Panc1 (cell line): ENCODE measurements at regions not wholly inside any gene's neighbourhood (a gene's known extent, or its start where the extent isn't known, plus 50 kb on each side); places are given as distances from the start of the nearest gene placed in this dataset.

Experiments used
- ATAC-seq: fragments of 200-7000 bp; cut with Tn5 transposase; 2 replicates; pipeline ENCODE4 v1.9.1; 2020; ENCODE audit warnings: mild to moderate bottlenecking, moderate library complexity
- BruUV-seq: library from RNA; stranded (reverse); fragments of 400-500 nt; replicated peaks from 2 replicates; lab custom pipeline; 2021; lab: Mats Ljungman, UMichigan
- CTCF ChIA-PET: fragments of 300-600 bp; sonication (Branson Sonifier 250); formaldehyde crosslinking; loops from one replicate; lab custom pipeline; 2022; ENCODE audit warnings: antibody characterized with exemption; lab: Charles Lee
- POLR2A ChIA-PET: fragments of 300-600 bp; sonication (Branson Sonifier 250); formaldehyde crosslinking; loops from one replicate; lab custom pipeline; 2022; ENCODE audit warnings: antibody characterized with exemption; lab: Charles Lee
- DNase-seq: peaks from one replicate; pipeline ENCODE4 v3.0.0-alpha.2; 2010; ENCODE audit warnings: low read depth, low spot score
- H3K27ac ChIP-seq: 2 replicates; pipeline ENCODE4 v1.5.1; 2011; ENCODE audit warnings: mild to moderate bottlenecking, low read length, inconsistent platforms
- H3K27me3 ChIP-seq: fragments of 200-500 bp; sonication (Bioruptor generic); 2 replicates; pipeline ENCODE4 v1.6.0; 2014; ENCODE audit warnings: low read length, inconsistent platforms; ENCODE audit not compliant: control insufficient read depth, insufficient read depth
- H3K36me3 ChIP-seq: fragments of 200-500 bp; sonication (Bioruptor generic); 2 replicates; pipeline ENCODE4 v1.5.1; 2014; ENCODE audit warnings: inconsistent platforms, mild to moderate bottlenecking, low read length, moderate library complexity; ENCODE audit not compliant: control insufficient read depth, insufficient read depth
- H3K4me1 ChIP-seq: 2 replicates; pipeline ENCODE4 v1.5.1; 2011; ENCODE audit warnings: inconsistent platforms, mild to moderate bottlenecking, low read length, moderate library complexity; ENCODE audit not compliant: control insufficient read depth, insufficient read depth
- H3K4me3 ChIP-seq, 2 experiments: 2 replicates each; pipeline ENCODE4 v1.5.1; 2011 to 2012; ENCODE audit warnings: low read depth in 2 of 2, low read length in 2 of 2, mild to moderate bottlenecking in 2 of 2, inconsistent platforms in 1 of 2, moderate library complexity in 1 of 2
- H3K9me3 ChIP-seq: fragments of 200-500 bp; sonication (Bioruptor generic); 2 replicates; pipeline ENCODE4 v1.5.1; 2014; ENCODE audit warnings: low read depth, mild to moderate bottlenecking, inconsistent platforms, low read length, moderate library complexity; ENCODE audit not compliant: control insufficient read depth, insufficient read depth
- CTCF ChIP-seq: fragments of 450-650 bp; IDR thresholded peaks from 2 replicates; pipeline ENCODE4 v1.5.1; 2017; ENCODE audit warnings: mild to moderate bottlenecking
- POLR2AphosphoS5 ChIP-seq: IDR thresholded peaks from 2 replicates; pipeline ENCODE4 v1.6.1; 2012; ENCODE audit warnings: mild to moderate bottlenecking, low read depth, low read length, moderate library complexity
- REST ChIP-seq, 2 experiments: IDR thresholded peaks; 2 replicates each; pipeline ENCODE4 v1.6.1; 2011 to 2012; ENCODE audit warnings: low read depth in 2 of 2, control low read depth in 1 of 2, low read length in 1 of 2, mild to moderate bottlenecking in 1 of 2, moderate library complexity in 1 of 2; ENCODE audit not compliant: insufficient read depth in 1 of 2
- SIN3A ChIP-seq: IDR thresholded peaks from 2 replicates; pipeline ENCODE4 v1.6.1; 2012; ENCODE audit warnings: low read depth, mild to moderate bottlenecking, low read length, moderate library complexity, borderline replicate concordance; ENCODE audit not compliant: insufficient read depth
- TCF7L2 ChIP-seq: IDR thresholded peaks from 2 replicates; pipeline ENCODE4 v1.6.1; 2011; ENCODE audit warnings: mild to moderate bottlenecking, low read depth, low read length, inconsistent platforms
- in situ Hi-C: cut with HindIII; loops from 2 replicates; pipeline ENCODE4 v1.10.0; 2016; ENCODE audit warnings: low sequenced_read_pairs, low pct_unique_long_range_greater_than_20kb
- intact Hi-C: fragments of 100-400 bp; cut with micrococcal nuclease; formaldehyde crosslinking; loops from one replicate; pipeline ENCODE4 v1.10.0; 2022; ENCODE audit not compliant: unreplicated experiment

- H3K36me3 ChIP-seq = no peaks in the 10 kb centered on the region
- no peak overlapping the region for H3K4me3 ChIP-seq
- in situ Hi-C loops = no loop called here
- BruUV-seq = no TSS peak
- no peaks in the 10 kb centered on the region for H3K4me1 ChIP-seq
- TF ChIP-seq TCF7L2 (no peak), REST (IDR thresholded peaks at IDR 0.05; ENCODE audit: insufficient read depth in 1 of 2, low read depth in 2 of 2, low read length in 1 of 2) (no peak), SIN3A (no peak), CTCF (no peak), POLR2AphosphoS5 (no peak)
- ChIA-PET CTCF (no interaction called here), POLR2A (interaction anchor here (0.7 kb wide), 1 partner anchor 437 kb away, joined by 3 read pairs; no protein-coding TSS in a partner anchor)
- no peak overlapping the region for H3K27ac ChIP-seq
- DNase-seq (no peak), ATAC-seq (no peak)
- intact Hi-C loops = no loop called here
- no peaks in the 10 kb centered on the region for H3K9me3 ChIP-seq
- no peaks in the 10 kb centered on the region for H3K27me3 ChIP-seq
Measured at GRCh38 chr3:181081930-181082329, 92.4 kb upstream of the DNAJC19 start.

GRCh38 chr3:181076558-181076957, 87.0 kb upstream of the DNAJC19 start:
- Histone ChIP-seq H3K27ac (no peak overlapping the region), H3K9me3 (no peaks in the 10 kb centered on the region), H3K27me3 (no peaks in the 10 kb centered on the region), H3K36me3 (no peaks in the 10 kb centered on the region), H3K4me3 (no peak overlapping the region), H3K4me1 (no peaks in the 10 kb centered on the region)
- no peak for TF ChIP-seq CTCF
- no peak for TF ChIP-seq TCF7L2
- no peak for TF ChIP-seq POLR2AphosphoS5
- TF ChIP-seq SIN3A = no peak
- no peak for TF ChIP-seq REST (IDR thresholded peaks at IDR 0.05; ENCODE audit: insufficient read depth in 1 of 2, low read depth in 2 of 2, low read length in 1 of 2)
- in situ Hi-C loops (no loop called here), intact Hi-C loops (no loop called here)
- DNase-seq = no peak
- POLR2A ChIA-PET = no interaction called here
- ATAC-seq = no peak
- CTCF ChIA-PET = no interaction called here
- BruUV-seq = no TSS peak
